ENCODE measurements at regions not wholly inside any gene's neighbourhood (a gene's known extent, or its start where the extent isn't known, plus 50 kb on each side); places are given as distances from the start of the nearest gene placed in this dataset.

- TF ChIP-seq CTCF (conservative IDR thresholded peaks at IDR 0.05 in 1 of 2, IDR thresholded peaks at IDR 0.05 in 1 of 2; ENCODE audit: extremely low read depth in 1 of 2, insufficient read depth in 1 of 2, low read depth in 1 of 2, low read length in 2 of 2) (no peak), EZH2 (IDR thresholded peaks at IDR 0.05; ENCODE audit: borderline replicate concordance, low read length) (no peak)
Observed at GRCh38 chr4:53720776-53721175, 129.5 kb upstream of the LNX1 start.

Data from mammary epithelial cell (primary cell).